Neural cell (in vitro differentiated cells): ENCODE measurements at regions not wholly inside any gene's neighbourhood (a gene's known extent, or its start where the extent isn't known, plus 50 kb on each side); places are given as distances from the start of the nearest gene placed in this dataset.

Source experiments
- H2AFZ ChIP-seq: fragments of 200-600, 300-800 bp; sonication (generic), shearing (Covaris generic); 2 replicates; pipeline ENCODE4 v1.6.0; 2014; ENCODE audit warnings: low read depth, mild to moderate bottlenecking, antibody characterized with exemption, low read length, moderate library complexity
- H3F3A ChIP-seq: fragments of 200-600 bp; shearing (Covaris generic); 2 replicates; pipeline ENCODE4 v1.6.1; 2016; ENCODE audit warnings: mild to moderate bottlenecking, moderate library complexity, mixed read lengths, antibody characterized with exemption, low read length; ENCODE audit not compliant: insufficient read depth, poor library complexity, severe bottlenecking
- H3K27ac ChIP-seq: fragments of 200-600, 300-800 bp; sonication (generic), shearing (Covaris generic); 2 replicates; pipeline ENCODE4 v1.5.1; 2014; ENCODE audit warnings: mild to moderate bottlenecking, low read length, moderate library complexity
- H3K27me3 ChIP-seq: fragments of 300-800, 200-600 bp; sonication (generic), shearing (Covaris generic); 2 replicates; pipeline ENCODE4 v1.6.0; 2014; ENCODE audit warnings: mild to moderate bottlenecking, low read depth, low read length, moderate library complexity; ENCODE audit not compliant: insufficient read depth
- H3K36me3 ChIP-seq: fragments of 300-800, 200-600 bp; sonication (generic), shearing (Covaris generic); 2 replicates; pipeline ENCODE4 v1.5.1; 2014; ENCODE audit warnings: mild to moderate bottlenecking, antibody characterized with exemption, low read length, moderate library complexity; ENCODE audit not compliant: insufficient read depth
- H3K4me2 ChIP-seq: fragments of 300-800, 200-600 bp; sonication (generic), shearing (Covaris generic); 2 replicates; pipeline ENCODE4 v1.6.0; 2014; ENCODE audit warnings: mild to moderate bottlenecking, low read length
- H3K4me3 ChIP-seq: fragments of 300-800, 200-600 bp; sonication (generic), shearing (Covaris generic); 2 replicates; pipeline ENCODE4 v1.5.1; 2014; ENCODE audit warnings: mild to moderate bottlenecking, low read length, moderate library complexity
- H3K79me2 ChIP-seq: fragments of 200-600 bp; shearing (Covaris generic); replicated peaks from 2 replicates; pipeline ENCODE4 v1.6.0; 2014; ENCODE audit warnings: mild to moderate bottlenecking, low read length, moderate library complexity; ENCODE audit not compliant: insufficient read depth
- H3K9ac ChIP-seq: fragments of 300-800, 200-600 bp; sonication (generic), shearing (Covaris generic); 2 replicates; pipeline ENCODE4 v1.6.1; 2016; ENCODE audit warnings: mild to moderate bottlenecking, low read length, mixed read lengths
- H3K9me2 ChIP-seq: fragments of 200-600 bp; shearing (Covaris generic); 2 replicates; pipeline ENCODE4 v1.6.1; 2016; ENCODE audit warnings: mild to moderate bottlenecking, low read length, mixed read lengths; ENCODE audit not compliant: insufficient read depth
- H3K9me3 ChIP-seq: fragments of 200-600, 300-800 bp; sonication (generic), shearing (Covaris generic); 2 replicates; pipeline ENCODE4 v1.6.1; 2016; ENCODE audit warnings: mild to moderate bottlenecking, mixed run types, low read length, moderate library complexity, mixed read lengths
- H4K20me1 ChIP-seq: fragments of 200-600 bp; shearing (Covaris generic); 2 replicates; pipeline ENCODE4 v1.6.1; 2016; ENCODE audit warnings: mild to moderate bottlenecking, mixed run types; ENCODE audit not compliant: insufficient read depth
- EP300 ChIP-seq: fragments of 450-650 bp; conservative IDR thresholded peaks from 2 replicates; pipeline ENCODE4 v1.6.1; 2014; ENCODE audit warnings: antibody characterized with exemption, mild to moderate bottlenecking, moderate library complexity; ENCODE audit not compliant: poor library complexity, severe bottlenecking
- EZH2 ChIP-seq: fragments of 200-600, 300-800 bp; shearing (Covaris generic), sonication (generic); IDR thresholded peaks from 2 replicates; pipeline ENCODE4 v1.6.1; 2014; ENCODE audit warnings: antibody characterized with exemption, low read length, borderline replicate concordance, mild to moderate bottlenecking; ENCODE audit not compliant: insufficient read depth, poor library complexity, severe bottlenecking
- MXI1 ChIP-seq: fragments of 450-650 bp; conservative IDR thresholded peaks from 2 replicates; pipeline ENCODE4 v1.6.1; 2014; ENCODE audit warnings: antibody characterized with exemption, mild to moderate bottlenecking; ENCODE audit not compliant: poor library complexity, severe bottlenecking
- POLR2AphosphoS5 ChIP-seq: IDR thresholded peaks from 2 replicates; pipeline ENCODE4 v1.6.1; 2012
- RAD21 ChIP-seq: fragments of 450-650 bp; conservative IDR thresholded peaks from 2 replicates; pipeline ENCODE4 v1.6.1; 2014; ENCODE audit warnings: antibody characterized with exemption, mild to moderate bottlenecking, moderate library complexity
- SMC3 ChIP-seq: fragments of 450-650 bp; conservative IDR thresholded peaks from 2 replicates; pipeline ENCODE4 v1.6.1; 2014; ENCODE audit warnings: antibody characterized with exemption, mild to moderate bottlenecking, moderate library complexity; ENCODE audit not compliant: poor library complexity
- TAF1 ChIP-seq: IDR thresholded peaks from 2 replicates; pipeline ENCODE4 v1.6.1; 2012; ENCODE audit warnings: low read depth
- TF ChIP-seq, protein P1 (sequence below): fragments of 450-650 bp; IDR thresholded peaks from 2 replicates; pipeline ENCODE4 v1.5.1; 2014; ENCODE audit warnings: antibody characterized with exemption, mild to moderate bottlenecking, moderate library complexity; ENCODE audit not compliant: poor library complexity, severe bottlenecking
- TF ChIP-seq, protein P2 (sequence below): IDR thresholded peaks from 2 replicates; pipeline ENCODE4 v1.6.1; 2012; ENCODE audit warnings: borderline replicate concordance

DNA sequence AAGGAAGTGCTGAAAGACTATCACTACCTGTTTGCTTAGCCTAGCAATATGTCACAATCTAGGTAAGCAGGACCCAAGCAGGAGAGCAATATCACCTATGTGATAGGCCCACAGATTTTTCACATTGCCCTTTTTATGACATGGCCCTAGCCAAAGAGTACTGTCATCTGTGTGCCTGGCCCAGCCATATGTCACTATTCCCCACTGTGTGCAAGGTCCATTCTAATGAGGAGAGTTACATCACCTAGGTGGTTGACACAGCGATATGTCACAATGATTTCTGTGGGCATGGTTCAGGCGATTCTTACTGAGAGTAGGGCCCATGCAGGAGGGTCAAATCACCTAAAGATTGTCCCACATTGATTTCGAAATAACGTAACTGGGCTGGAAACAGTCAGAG, 967.7 kb upstream of the AMELY start:
- no peak overlapping the region for H3K4me3 ChIP-seq
- H3K79me2 ChIP-seq, result no peaks in the 10 kb centered on the region
- no peak for TF ChIP-seq MXI1
- no peak for TF ChIP-seq EZH2
- TF ChIP-seq, protein P1, sequence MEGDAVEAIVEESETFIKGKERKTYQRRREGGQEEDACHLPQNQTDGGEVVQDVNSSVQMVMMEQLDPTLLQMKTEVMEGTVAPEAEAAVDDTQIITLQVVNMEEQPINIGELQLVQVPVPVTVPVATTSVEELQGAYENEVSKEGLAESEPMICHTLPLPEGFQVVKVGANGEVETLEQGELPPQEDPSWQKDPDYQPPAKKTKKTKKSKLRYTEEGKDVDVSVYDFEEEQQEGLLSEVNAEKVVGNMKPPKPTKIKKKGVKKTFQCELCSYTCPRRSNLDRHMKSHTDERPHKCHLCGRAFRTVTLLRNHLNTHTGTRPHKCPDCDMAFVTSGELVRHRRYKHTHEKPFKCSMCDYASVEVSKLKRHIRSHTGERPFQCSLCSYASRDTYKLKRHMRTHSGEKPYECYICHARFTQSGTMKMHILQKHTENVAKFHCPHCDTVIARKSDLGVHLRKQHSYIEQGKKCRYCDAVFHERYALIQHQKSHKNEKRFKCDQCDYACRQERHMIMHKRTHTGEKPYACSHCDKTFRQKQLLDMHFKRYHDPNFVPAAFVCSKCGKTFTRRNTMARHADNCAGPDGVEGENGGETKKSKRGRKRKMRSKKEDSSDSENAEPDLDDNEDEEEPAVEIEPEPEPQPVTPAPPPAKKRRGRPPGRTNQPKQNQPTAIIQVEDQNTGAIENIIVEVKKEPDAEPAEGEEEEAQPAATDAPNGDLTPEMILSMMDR, result no peak
- no peak for TF ChIP-seq SMC3
- TF ChIP-seq, protein P2, sequence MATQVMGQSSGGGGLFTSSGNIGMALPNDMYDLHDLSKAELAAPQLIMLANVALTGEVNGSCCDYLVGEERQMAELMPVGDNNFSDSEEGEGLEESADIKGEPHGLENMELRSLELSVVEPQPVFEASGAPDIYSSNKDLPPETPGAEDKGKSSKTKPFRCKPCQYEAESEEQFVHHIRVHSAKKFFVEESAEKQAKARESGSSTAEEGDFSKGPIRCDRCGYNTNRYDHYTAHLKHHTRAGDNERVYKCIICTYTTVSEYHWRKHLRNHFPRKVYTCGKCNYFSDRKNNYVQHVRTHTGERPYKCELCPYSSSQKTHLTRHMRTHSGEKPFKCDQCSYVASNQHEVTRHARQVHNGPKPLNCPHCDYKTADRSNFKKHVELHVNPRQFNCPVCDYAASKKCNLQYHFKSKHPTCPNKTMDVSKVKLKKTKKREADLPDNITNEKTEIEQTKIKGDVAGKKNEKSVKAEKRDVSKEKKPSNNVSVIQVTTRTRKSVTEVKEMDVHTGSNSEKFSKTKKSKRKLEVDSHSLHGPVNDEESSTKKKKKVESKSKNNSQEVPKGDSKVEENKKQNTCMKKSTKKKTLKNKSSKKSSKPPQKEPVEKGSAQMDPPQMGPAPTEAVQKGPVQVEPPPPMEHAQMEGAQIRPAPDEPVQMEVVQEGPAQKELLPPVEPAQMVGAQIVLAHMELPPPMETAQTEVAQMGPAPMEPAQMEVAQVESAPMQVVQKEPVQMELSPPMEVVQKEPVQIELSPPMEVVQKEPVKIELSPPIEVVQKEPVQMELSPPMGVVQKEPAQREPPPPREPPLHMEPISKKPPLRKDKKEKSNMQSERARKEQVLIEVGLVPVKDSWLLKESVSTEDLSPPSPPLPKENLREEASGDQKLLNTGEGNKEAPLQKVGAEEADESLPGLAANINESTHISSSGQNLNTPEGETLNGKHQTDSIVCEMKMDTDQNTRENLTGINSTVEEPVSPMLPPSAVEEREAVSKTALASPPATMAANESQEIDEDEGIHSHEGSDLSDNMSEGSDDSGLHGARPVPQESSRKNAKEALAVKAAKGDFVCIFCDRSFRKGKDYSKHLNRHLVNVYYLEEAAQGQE, result no peak
- TF ChIP-seq RAD21, result no peak
- no peak for TF ChIP-seq TAF1
- no peak for TF ChIP-seq POLR2AphosphoS5
- TF ChIP-seq EP300, result no peak
- no peaks in the 10 kb centered on the region for H3K27me3 ChIP-seq
- no peaks in the 10 kb centered on the region for H3K36me3 ChIP-seq
- H3K9ac ChIP-seq, result no peak overlapping the region
- no peak overlapping the region for H2AFZ ChIP-seq
- H3K9me2 ChIP-seq, result no peaks in the 10 kb centered on the region
- no peaks in the 10 kb centered on the region for H3F3A ChIP-seq
- no peaks in the 10 kb centered on the region for H4K20me1 ChIP-seq
- no peaks in the 10 kb centered on the region for H3K9me3 ChIP-seq
- no peak overlapping the region for H3K4me2 ChIP-seq
- no peak overlapping the region for H3K27ac ChIP-seq

DNA sequence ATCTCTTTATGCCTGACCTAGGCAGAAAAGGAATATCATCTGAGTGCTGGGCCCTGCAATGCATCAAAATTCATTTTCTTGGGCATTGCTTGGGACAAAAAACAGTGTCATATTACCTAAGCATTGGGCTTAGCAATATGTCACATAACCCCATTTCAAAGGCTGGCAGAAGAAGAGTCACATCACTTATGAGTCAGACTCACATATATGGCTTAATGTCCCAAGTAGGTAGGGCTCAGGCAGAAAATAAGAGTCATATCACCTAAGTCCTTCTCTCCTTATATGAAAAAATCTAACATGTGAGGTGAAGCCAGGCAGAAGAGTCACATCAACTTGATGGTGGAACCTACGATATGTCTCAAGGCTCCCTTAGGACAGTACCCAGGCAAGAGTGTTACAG, 967.2 kb upstream of the AMELY start:
- Histone ChIP-seq H3K36me3 (no peaks in the 10 kb centered on the region), H3K9ac (no peak overlapping the region), H4K20me1 (no peaks in the 10 kb centered on the region), H3K9me2 (no peaks in the 10 kb centered on the region), H3K79me2 (no peaks in the 10 kb centered on the region), H3K27ac (no peak overlapping the region), H3F3A (no peaks in the 10 kb centered on the region), H3K4me2 (no peak overlapping the region), H3K9me3 (no peaks in the 10 kb centered on the region), H2AFZ (no peak overlapping the region), H3K4me3 (no peak overlapping the region), H3K27me3 (no peaks in the 10 kb centered on the region)
- TF ChIP-seq TAF1 (no peak), POLR2AphosphoS5 (no peak), MXI1 (no peak), EZH2 (no peak), RAD21 (no peak), SMC3 (no peak), EP300 (no peak)
- TF ChIP-seq, protein P2, result no peak
- TF ChIP-seq, protein P1, result no peak
